Pancreas (tissue), 10 donors: ENCODE measurements at regions not wholly inside any gene's neighbourhood (a gene's known extent, or its start where the extent isn't known, plus 50 kb on each side); places are given as distances from the start of the nearest gene placed in this dataset.

Experiments used
- ATAC-seq, 4 donors: fragments of 200-7000 bp; cut with Tn5 transposase; one replicate each; pipeline versions ENCODE4 v1.8.0 to v1.9.1; 2020; ENCODE audit warnings: mild to moderate bottlenecking in 4 of 4, moderate library complexity in 4 of 4
- DNase-seq, 6 donors: peaks; one replicate each; pipeline ENCODE4 v3.0.0-alpha.2; 2020
- FAIRE-seq: peaks from 2 replicates; lab custom pipeline; 2012; peaks lifted over from hg19 to GRCh38; lab: Jason Lieb, UNC
- H3K27ac ChIP-seq, 4 donors: fragments of 200-600 bp; sonication (generic); 1 replicate in 3 of 4; 2 replicates in 1 of 4; pipeline versions ENCODE4 v1.5.0 to v1.8.0; 2020
- H3K27me3 ChIP-seq, 4 donors: fragments of 200-600 bp; one replicate each; pipeline ENCODE4 v1.8.0; 2021
- H3K36me3 ChIP-seq, 3 donors: fragments of 200-600 bp; sonication (generic) in 1 of 3; one replicate each; pipeline versions ENCODE4 v1.5.0 to v1.8.0; 2020 to 2021
- H3K4me1 ChIP-seq, 3 donors: fragments of 200-600 bp; one replicate each; pipeline ENCODE4 v1.8.0; 2021
- H3K4me3 ChIP-seq, 4 donors: fragments of 200-600 bp; sonication (generic) in 2 of 4; one replicate each; pipeline versions ENCODE4 v1.5.0 to v1.8.0; 2020 to 2021
- H3K9me3 ChIP-seq, 4 donors: fragments of 200-600 bp; one replicate each; pipeline ENCODE4 v1.8.0; 2021
- CTCF ChIP-seq, 4 donors: fragments of 200-600 bp; sonication (generic) in 3 of 4; IDR thresholded peaks; one replicate each; pipeline versions ENCODE4 v1.5.0 to v1.8.0; 2021; ENCODE audit warnings: antibody characterized with exemption in 4 of 4
- WGBS, 2 donors: extraction: QIAGEN DNeasy Blood & Tissue Kit; methylation state at CpG; one replicate each; pipeline ENCODE4 v1.1.7; 2013; 5-methylcytosine and 5-hydroxymethylcytosine counted together
- intact Hi-C, 3 donors: fragments of 100-400 bp; cut with DNase I; formaldehyde crosslinking; loops; one replicate each; pipeline versions ENCODE4 v1.11.1 to v1.14.2; 2022
- donor health status: healthy with polysubstance abuse.
- donor health status: DM: no; HTN: no; CAD: no; lungs with moderate emphysema.
- donor health status: DM: no; HTN: no; CAD: no.
- donor health status: control.
- donor health status: control.
- donor health status: Bipolar disorder and iron deficiency.
- donor health status: DM: yes; HTN: yes; CAD: no.
- donor health status: DM: no; HTN: no; CAD: no.
- donor health status: DM: no; HTN: no; CAD: no.
- donor health status: DM: yes; HTN: yes; CAD: no.

- ATAC-seq, result no peak
- FAIRE-seq, result no peak
- H3K36me3 ChIP-seq, result no peaks in the 10 kb centered on the region
- no peaks in the 10 kb centered on the region for H3K27me3 ChIP-seq
- no peak overlapping the region for H3K4me3 ChIP-seq
- peaks cover 0 to 4% (median 2%) of the 10 kb centered on the region in 3 donors for H3K4me1 ChIP-seq
- TF ChIP-seq CTCF (IDR thresholded peaks at IDR 0.05), result no peak
- H3K27ac ChIP-seq, result no peak overlapping the region
- intact Hi-C loops, result no loop called here
- 91 to 94% methylated on average over 6 of the region's 6 CpGs for WGBS, 2 donors
- DNase-seq, result no peak
- H3K9me3 ChIP-seq, result no peaks in the 10 kb centered on the region
Observed at GRCh38 chr6:15730442-15730841, 67.6 kb upstream of the DTNBP1 start.

GRCh38 chr6:15722731-15723130 is 59.9 kb upstream of the DTNBP1 start:
- 73 to 97% methylated on average over 2 of the region's 2 CpGs for WGBS, 2 donors
- H3K36me3 ChIP-seq, result no peaks in the 10 kb centered on the region
- intact Hi-C loops, result no loop called here
- no peak overlapping the region for H3K4me3 ChIP-seq
- H3K27me3 ChIP-seq, result no peaks in the 10 kb centered on the region
- no peaks in the 10 kb centered on the region for H3K9me3 ChIP-seq
- no peaks in the 10 kb centered on the region for H3K4me1 ChIP-seq
- no peak overlapping the region for H3K27ac ChIP-seq
- no peak for FAIRE-seq
- TF ChIP-seq CTCF (IDR thresholded peaks at IDR 0.05), result no peak
- ATAC-seq, result no peak
- no peak for DNase-seq

- WGBS, 2 donors, result 80 to 85% methylated on average over 2 of the region's 2 CpGs
- FAIRE-seq (no peak), DNase-seq (no peak), ATAC-seq (no peak)
- no peak for TF ChIP-seq CTCF (IDR thresholded peaks at IDR 0.05)
- no peaks in the 10 kb centered on the region for H3K4me1 ChIP-seq
- no peaks in the 10 kb centered on the region for H3K36me3 ChIP-seq
- no peaks in the 10 kb centered on the region for H3K27me3 ChIP-seq
- H3K27ac ChIP-seq, result no peak overlapping the region
- no peaks in the 10 kb centered on the region for H3K9me3 ChIP-seq
- H3K4me3 ChIP-seq, result no peak overlapping the region
- intact Hi-C loops, result no loop called here
Observed at GRCh38 chr6:15716889-15717288, 54.1 kb upstream of the DTNBP1 start.

GRCh38 chr6:15715851-15716250 is 53.0 kb upstream of the DTNBP1 start:
- 89 to 95% methylated on average over 3 of the region's 3 CpGs for WGBS, 2 donors
- Histone ChIP-seq H3K9me3 (no peaks in the 10 kb centered on the region), H3K36me3 (no peaks in the 10 kb centered on the region), H3K4me3 (no peak overlapping the region), H3K4me1 (no peaks in the 10 kb centered on the region), H3K27ac (no peak overlapping the region), H3K27me3 (no peaks in the 10 kb centered on the region)
- no peak for TF ChIP-seq CTCF (IDR thresholded peaks at IDR 0.05)
- intact Hi-C loops, result no loop called here
- DNase-seq (no peak), FAIRE-seq (no peak), ATAC-seq (no peak)

GRCh38 chr6:15715060-15715459 is 52.2 kb upstream of the DTNBP1 start:
- TF ChIP-seq CTCF (IDR thresholded peaks at IDR 0.05), result no peak
- no peaks in the 10 kb centered on the region for H3K9me3 ChIP-seq
- H3K27me3 ChIP-seq, result no peaks in the 10 kb centered on the region
- FAIRE-seq (no peak), ATAC-seq (no peak), DNase-seq (no peak)
- H3K4me3 ChIP-seq, result no peak overlapping the region
- H3K4me1 ChIP-seq, result no peaks in the 10 kb centered on the region
- no peaks in the 10 kb centered on the region for H3K36me3 ChIP-seq
- WGBS, 2 donors, result 91 to 92% methylated on average over 3 of the region's 3 CpGs
- H3K27ac ChIP-seq, result no peak overlapping the region
- intact Hi-C loops, result no loop called here
